ENCODE measurements at regions not wholly inside any gene's neighbourhood (a gene's known extent, or its start where the extent isn't known, plus 50 kb on each side); places are given as distances from the start of the nearest gene placed in this dataset.

GRCh38 chr22:25380122-25380747 lies 160.8 kb downstream of the CRYBB2 start:
- Histone ChIP-seq H3K4me3 (ENCODE audit: low read depth in 1 of 2, low read length in 2 of 2) (no peak overlapping the region), H3K9ac (ENCODE audit: low read depth in 1 of 2, low read length in 2 of 2) (no peak overlapping the region), H3K9me3 (ENCODE audit: control insufficient read depth in 1 of 2, low read length in 2 of 2) (no peaks in the 10 kb centered on the region), H3K36me3 (ENCODE audit: control insufficient read depth in 1 of 2, insufficient read depth in 2 of 2, low read length in 2 of 2) (peaks cover 6 to 19% of the 10 kb centered on the region in 2 donors), H3K4me1 (ENCODE audit: control insufficient read depth in 1 of 2, insufficient read depth in 2 of 2, low read length in 2 of 2) (no peaks in the 10 kb centered on the region), H3K27ac (ENCODE audit: low read depth, low read length) (no peak overlapping the region), H3K27me3 (ENCODE audit: control insufficient read depth in 1 of 2, insufficient read depth in 2 of 2, low read length in 2 of 2) (no peaks in the 10 kb centered on the region)

- no peaks in the 10 kb centered on the region for H3K4me1 ChIP-seq (ENCODE audit: control insufficient read depth in 1 of 2, insufficient read depth in 2 of 2, low read length in 2 of 2)
- H3K9ac ChIP-seq (ENCODE audit: low read depth in 1 of 2, low read length in 2 of 2), result no peak overlapping the region
- no peaks in the 10 kb centered on the region for H3K9me3 ChIP-seq (ENCODE audit: control insufficient read depth in 1 of 2, low read length in 2 of 2)
- peaks cover 3 to 10% of the 10 kb centered on the region in 2 donors for H3K36me3 ChIP-seq (ENCODE audit: control insufficient read depth in 1 of 2, insufficient read depth in 2 of 2, low read length in 2 of 2)
- no peaks in the 10 kb centered on the region for H3K27me3 ChIP-seq (ENCODE audit: control insufficient read depth in 1 of 2, insufficient read depth in 2 of 2, low read length in 2 of 2)
- no peak overlapping the region for H3K27ac ChIP-seq (ENCODE audit: low read depth, low read length)
- H3K4me3 ChIP-seq (ENCODE audit: low read depth in 1 of 2, low read length in 2 of 2), result no peak overlapping the region
These were observed 163.3 kb downstream of the CRYBB2 start for GRCh38 chr22:25382762-25383161.

- H3K9ac ChIP-seq (ENCODE audit: low read depth in 1 of 2, low read length in 2 of 2), result no peak overlapping the region
- no peak overlapping the region for H3K4me3 ChIP-seq (ENCODE audit: low read depth in 1 of 2, low read length in 2 of 2)
- H3K9me3 ChIP-seq (ENCODE audit: control insufficient read depth in 1 of 2, low read length in 2 of 2), result no peaks in the 10 kb centered on the region
- no peaks in the 10 kb centered on the region for H3K27me3 ChIP-seq (ENCODE audit: control insufficient read depth in 1 of 2, insufficient read depth in 2 of 2, low read length in 2 of 2)
- H3K4me1 ChIP-seq (ENCODE audit: control insufficient read depth in 1 of 2, insufficient read depth in 2 of 2, low read length in 2 of 2), result no peaks in the 10 kb centered on the region
- H3K27ac ChIP-seq (ENCODE audit: low read depth, low read length), result no peak overlapping the region
- H3K36me3 ChIP-seq (ENCODE audit: control insufficient read depth in 1 of 2, insufficient read depth in 2 of 2, low read length in 2 of 2), result peaks cover 3 to 6% of the 10 kb centered on the region in 2 donors
These were observed 163.9 kb downstream of the CRYBB2 start for GRCh38 chr22:25383278-25383820.

- Histone ChIP-seq H3K36me3 (ENCODE audit: control insufficient read depth in 1 of 2, insufficient read depth in 2 of 2, low read length in 2 of 2) (peaks cover 0 to 2% of the 10 kb centered on the region in 2 donors), H3K4me3 (ENCODE audit: low read depth in 1 of 2, low read length in 2 of 2) (no peak overlapping the region), H3K9ac (ENCODE audit: low read depth in 1 of 2, low read length in 2 of 2) (no peak overlapping the region), H3K9me3 (ENCODE audit: control insufficient read depth in 1 of 2, low read length in 2 of 2) (no peaks in the 10 kb centered on the region), H3K27me3 (ENCODE audit: control insufficient read depth in 1 of 2, insufficient read depth in 2 of 2, low read length in 2 of 2) (no peaks in the 10 kb centered on the region), H3K27ac (ENCODE audit: low read depth, low read length) (no peak overlapping the region), H3K4me1 (ENCODE audit: control insufficient read depth in 1 of 2, insufficient read depth in 2 of 2, low read length in 2 of 2) (no peaks in the 10 kb centered on the region)
These were observed 164.5 kb downstream of the CRYBB2 start for GRCh38 chr22:25383892-25384291.

- Histone ChIP-seq H3K27me3 (ENCODE audit: control insufficient read depth in 1 of 2, insufficient read depth in 2 of 2, low read length in 2 of 2) (no peaks in the 10 kb centered on the region), H3K9ac (ENCODE audit: low read depth in 1 of 2, low read length in 2 of 2) (no peak overlapping the region), H3K4me3 (ENCODE audit: low read depth in 1 of 2, low read length in 2 of 2) (no peak overlapping the region), H3K36me3 (ENCODE audit: control insufficient read depth in 1 of 2, insufficient read depth in 2 of 2, low read length in 2 of 2) (no peaks in the 10 kb centered on the region), H3K9me3 (ENCODE audit: control insufficient read depth in 1 of 2, low read length in 2 of 2) (no peaks in the 10 kb centered on the region), H3K27ac (ENCODE audit: low read depth, low read length) (no peak overlapping the region), H3K4me1 (ENCODE audit: control insufficient read depth in 1 of 2, insufficient read depth in 2 of 2, low read length in 2 of 2) (peaks cover 0 to 11% of the 10 kb centered on the region in 2 donors)
These were observed 167.1 kb downstream of the CRYBB2 start for GRCh38 chr22:25386538-25386884.

- H3K27me3 ChIP-seq (ENCODE audit: control insufficient read depth in 1 of 2, insufficient read depth in 2 of 2, low read length in 2 of 2), result no peaks in the 10 kb centered on the region
- H3K36me3 ChIP-seq (ENCODE audit: control insufficient read depth in 1 of 2, insufficient read depth in 2 of 2, low read length in 2 of 2), result no peaks in the 10 kb centered on the region
- no peaks in the 10 kb centered on the region for H3K9me3 ChIP-seq (ENCODE audit: control insufficient read depth in 1 of 2, low read length in 2 of 2)
- no peak overlapping the region for H3K27ac ChIP-seq (ENCODE audit: low read depth, low read length)
- H3K4me3 ChIP-seq (ENCODE audit: low read depth in 1 of 2, low read length in 2 of 2), result no peak overlapping the region
- no peak overlapping the region for H3K9ac ChIP-seq (ENCODE audit: low read depth in 1 of 2, low read length in 2 of 2)
- H3K4me1 ChIP-seq (ENCODE audit: control insufficient read depth in 1 of 2, insufficient read depth in 2 of 2, low read length in 2 of 2), result peaks cover 8 to 11% of the 10 kb centered on the region in 2 donors
These were observed 169.0 kb downstream of the CRYBB2 start for GRCh38 chr22:25388415-25388814.

- Histone ChIP-seq H3K27me3 (ENCODE audit: control insufficient read depth in 1 of 2, insufficient read depth in 2 of 2, low read length in 2 of 2) (no peaks in the 10 kb centered on the region), H3K9me3 (ENCODE audit: control insufficient read depth in 1 of 2, low read length in 2 of 2) (no peaks in the 10 kb centered on the region), H3K4me3 (ENCODE audit: low read depth in 1 of 2, low read length in 2 of 2) (no peak overlapping the region), H3K36me3 (ENCODE audit: control insufficient read depth in 1 of 2, insufficient read depth in 2 of 2, low read length in 2 of 2) (no peaks in the 10 kb centered on the region), H3K9ac (ENCODE audit: low read depth in 1 of 2, low read length in 2 of 2) (no peak overlapping the region), H3K4me1 (ENCODE audit: control insufficient read depth in 1 of 2, insufficient read depth in 2 of 2, low read length in 2 of 2) (peaks cover 8 to 11% of the 10 kb centered on the region in 2 donors), H3K27ac (ENCODE audit: low read depth, low read length) (no peak overlapping the region)
These were observed 169.6 kb downstream of the CRYBB2 start for GRCh38 chr22:25388866-25389540.

- Histone ChIP-seq H3K36me3 (ENCODE audit: control insufficient read depth in 1 of 2, insufficient read depth in 2 of 2, low read length in 2 of 2) (peaks cover 0 to under 1% of the 10 kb centered on the region in 2 donors), H3K9ac (ENCODE audit: low read depth in 1 of 2, low read length in 2 of 2) (no peak overlapping the region), H3K4me1 (ENCODE audit: control insufficient read depth in 1 of 2, insufficient read depth in 2 of 2, low read length in 2 of 2) (peaks cover 8 to 11% of the 10 kb centered on the region in 2 donors), H3K27ac (ENCODE audit: low read depth, low read length) (no peak overlapping the region), H3K4me3 (ENCODE audit: low read depth in 1 of 2, low read length in 2 of 2) (no peak overlapping the region), H3K9me3 (ENCODE audit: control insufficient read depth in 1 of 2, low read length in 2 of 2) (no peaks in the 10 kb centered on the region), H3K27me3 (ENCODE audit: control insufficient read depth in 1 of 2, insufficient read depth in 2 of 2, low read length in 2 of 2) (no peaks in the 10 kb centered on the region)
These were observed 170.1 kb downstream of the CRYBB2 start for GRCh38 chr22:25389541-25389919.

- no peak overlapping the region for H3K9ac ChIP-seq (ENCODE audit: low read depth in 1 of 2, low read length in 2 of 2)
- no peaks in the 10 kb centered on the region for H3K27me3 ChIP-seq (ENCODE audit: control insufficient read depth in 1 of 2, insufficient read depth in 2 of 2, low read length in 2 of 2)
- H3K9me3 ChIP-seq (ENCODE audit: control insufficient read depth in 1 of 2, low read length in 2 of 2), result no peaks in the 10 kb centered on the region
- peaks cover 11 to 12% of the 10 kb centered on the region in 2 donors for H3K4me1 ChIP-seq (ENCODE audit: control insufficient read depth in 1 of 2, insufficient read depth in 2 of 2, low read length in 2 of 2)
- peaks cover 0 to 3% of the 10 kb centered on the region in 2 donors for H3K36me3 ChIP-seq (ENCODE audit: control insufficient read depth in 1 of 2, insufficient read depth in 2 of 2, low read length in 2 of 2)
- no peak overlapping the region for H3K4me3 ChIP-seq (ENCODE audit: low read depth in 1 of 2, low read length in 2 of 2)
- no peak overlapping the region for H3K27ac ChIP-seq (ENCODE audit: low read depth, low read length)
These were observed 171.1 kb downstream of the CRYBB2 start for GRCh38 chr22:25390297-25391240.

- Histone ChIP-seq H3K9me3 (ENCODE audit: control insufficient read depth in 1 of 2, low read length in 2 of 2) (no peaks in the 10 kb centered on the region), H3K4me3 (ENCODE audit: low read depth in 1 of 2, low read length in 2 of 2) (no peak overlapping the region), H3K27me3 (ENCODE audit: control insufficient read depth in 1 of 2, insufficient read depth in 2 of 2, low read length in 2 of 2) (no peaks in the 10 kb centered on the region), H3K9ac (ENCODE audit: low read depth in 1 of 2, low read length in 2 of 2) (no peak overlapping the region), H3K27ac (ENCODE audit: low read depth, low read length) (no peak overlapping the region), H3K36me3 (ENCODE audit: control insufficient read depth in 1 of 2, insufficient read depth in 2 of 2, low read length in 2 of 2) (peaks cover 0 to 3% of the 10 kb centered on the region in 2 donors), H3K4me1 (ENCODE audit: control insufficient read depth in 1 of 2, insufficient read depth in 2 of 2, low read length in 2 of 2) (peaks cover 20 to 21% of the 10 kb centered on the region in 2 donors)
These were observed 171.9 kb upstream of the GRK3 start for GRCh38 chr22:25392584-25392983.

Data from duodenal mucosa (tissue), 2 donors.